Smooth muscle cell (in vitro differentiated cells): ENCODE measurements at regions not wholly inside any gene's neighbourhood (a gene's known extent, or its start where the extent isn't known, plus 50 kb on each side); places are given as distances from the start of the nearest gene placed in this dataset.

Experiments
- DNase-seq: peaks from one replicate; lab custom pipeline; 2025; ENCODE audit not compliant: unreplicated experiment; lab: John Stamatoyannopoulos, UW
- H2AFZ ChIP-seq: fragments of 200-600 bp; sonication (generic); 2 replicates; pipeline ENCODE4 v1.6.0; 2016; ENCODE audit warnings: antibody characterized with exemption, low read depth, mild to moderate bottlenecking
- H3F3A ChIP-seq: fragments of 200-600 bp; sonication (generic); 2 replicates; pipeline ENCODE4 v1.6.0; 2017; ENCODE audit warnings: antibody characterized with exemption, low read depth
- H3K27ac ChIP-seq: fragments of 200-600 bp; sonication (generic); 2 replicates; pipeline ENCODE4 v1.5.1; 2016; ENCODE audit warnings: low read depth, mild to moderate bottlenecking
- H3K27me3 ChIP-seq: fragments of 200-600 bp; sonication (generic); 2 replicates; pipeline ENCODE4 v1.6.1; 2016; ENCODE audit warnings: low read depth, mild to moderate bottlenecking
- H3K36me3 ChIP-seq: fragments of 200-600 bp; sonication (generic); 2 replicates; pipeline ENCODE4 v1.5.1; 2016; ENCODE audit warnings: low read depth
- H3K4me1 ChIP-seq: fragments of 200-600 bp; sonication (generic); 2 replicates; pipeline ENCODE4 v1.5.1; 2016; ENCODE audit warnings: low read depth
- H3K4me2 ChIP-seq: fragments of 200-600 bp; sonication (generic); 2 replicates; pipeline ENCODE4 v1.6.0; 2016; ENCODE audit warnings: mild to moderate bottlenecking
- H3K4me3 ChIP-seq: fragments of 200-600 bp; sonication (generic); 2 replicates; pipeline ENCODE4 v1.5.1; 2016; ENCODE audit warnings: mild to moderate bottlenecking
- H3K79me2 ChIP-seq: fragments of 200-600 bp; sonication (generic); 2 replicates; pipeline ENCODE4 v1.6.0; 2016; ENCODE audit warnings: low read depth, mild to moderate bottlenecking
- H3K9ac ChIP-seq: fragments of 200-600 bp; sonication (generic); 2 replicates; pipeline ENCODE4 v1.6.0; 2016; ENCODE audit warnings: low read depth
- H3K9me3 ChIP-seq: fragments of 200-600 bp; sonication (generic); replicated peaks from 2 replicates; pipeline ENCODE4 v1.5.1; 2016; ENCODE audit warnings: low read depth
- H4K20me1 ChIP-seq: fragments of 200-600 bp; sonication (generic); 2 replicates; pipeline ENCODE4 v1.6.0; 2016; ENCODE audit warnings: low read depth
- WGBS: methylation state at CpG from one replicate; pipeline ENCODE4 v1.1.7; 2016; ENCODE audit warnings: low lambda C conversion rate; 5-methylcytosine and 5-hydroxymethylcytosine counted together
- TF ChIP-seq, protein P1 (sequence below): fragments of 200-600 bp; sonication (generic); IDR thresholded peaks from 2 replicates; pipeline ENCODE4 v1.5.1; 2017; ENCODE audit warnings: borderline replicate concordance, mild to moderate bottlenecking, antibody characterized with exemption; ENCODE audit not compliant: insufficient read depth, poor library complexity, severe bottlenecking

GRCh38 chr10:88080213-88080612 is 216.8 kb downstream of the PTEN start:
- DNase-seq = no peak
- Histone ChIP-seq H3K4me2 (peak overlapping the region; percentile 26), H4K20me1 (no peaks in the 10 kb centered on the region), H3K36me3 (no peaks in the 10 kb centered on the region), H2AFZ (no peak overlapping the region), H3K4me1 (peaks cover 3% of the 10 kb centered on the region), H3K4me3 (no peak overlapping the region), H3K9ac (no peak overlapping the region), H3K9me3 (no peaks in the 10 kb centered on the region), H3F3A (no peaks in the 10 kb centered on the region), H3K27me3 (no peaks in the 10 kb centered on the region), H3K79me2 (no peaks in the 10 kb centered on the region), H3K27ac (no peak overlapping the region)
- 11% methylated on average over 3 of the region's 3 CpGs for WGBS
- TF ChIP-seq, protein P1, sequence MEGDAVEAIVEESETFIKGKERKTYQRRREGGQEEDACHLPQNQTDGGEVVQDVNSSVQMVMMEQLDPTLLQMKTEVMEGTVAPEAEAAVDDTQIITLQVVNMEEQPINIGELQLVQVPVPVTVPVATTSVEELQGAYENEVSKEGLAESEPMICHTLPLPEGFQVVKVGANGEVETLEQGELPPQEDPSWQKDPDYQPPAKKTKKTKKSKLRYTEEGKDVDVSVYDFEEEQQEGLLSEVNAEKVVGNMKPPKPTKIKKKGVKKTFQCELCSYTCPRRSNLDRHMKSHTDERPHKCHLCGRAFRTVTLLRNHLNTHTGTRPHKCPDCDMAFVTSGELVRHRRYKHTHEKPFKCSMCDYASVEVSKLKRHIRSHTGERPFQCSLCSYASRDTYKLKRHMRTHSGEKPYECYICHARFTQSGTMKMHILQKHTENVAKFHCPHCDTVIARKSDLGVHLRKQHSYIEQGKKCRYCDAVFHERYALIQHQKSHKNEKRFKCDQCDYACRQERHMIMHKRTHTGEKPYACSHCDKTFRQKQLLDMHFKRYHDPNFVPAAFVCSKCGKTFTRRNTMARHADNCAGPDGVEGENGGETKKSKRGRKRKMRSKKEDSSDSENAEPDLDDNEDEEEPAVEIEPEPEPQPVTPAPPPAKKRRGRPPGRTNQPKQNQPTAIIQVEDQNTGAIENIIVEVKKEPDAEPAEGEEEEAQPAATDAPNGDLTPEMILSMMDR = no peak

DNA sequence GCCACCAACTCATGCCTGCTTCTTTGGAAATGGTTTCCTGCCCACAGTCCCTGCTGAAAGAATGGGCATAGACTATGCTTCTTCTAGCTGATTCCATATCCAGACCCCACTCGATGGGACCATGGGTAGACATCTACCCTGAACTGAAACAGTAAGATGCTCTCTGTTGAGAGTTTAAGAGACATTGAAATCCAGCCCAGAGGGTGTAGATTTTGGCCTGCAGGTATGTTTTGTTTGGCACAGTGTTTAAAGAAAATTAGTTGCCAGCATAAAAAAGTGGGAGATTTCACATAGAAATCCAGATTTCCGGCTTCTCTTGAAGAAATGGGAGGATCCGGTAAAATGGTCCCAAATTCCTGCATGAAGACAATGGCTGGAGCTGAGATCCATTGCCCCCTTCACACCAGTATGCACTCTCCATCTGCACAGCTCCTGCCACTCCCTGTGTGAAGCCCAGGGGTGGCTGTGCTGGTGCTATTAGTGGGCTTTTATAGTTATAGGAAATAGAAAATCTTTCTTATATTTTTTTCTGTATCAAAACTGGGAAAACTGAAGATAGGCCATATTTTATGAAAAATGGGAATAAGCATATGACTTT is 218.1 kb downstream of the PTEN start:
- no peaks in the 10 kb centered on the region for H3F3A ChIP-seq
- H3K4me1 ChIP-seq = peaks cover 3% of the 10 kb centered on the region
- no peak overlapping the region for H3K9ac ChIP-seq
- no peak overlapping the region for H2AFZ ChIP-seq
- no peaks in the 10 kb centered on the region for H4K20me1 ChIP-seq
- H3K27me3 ChIP-seq = no peaks in the 10 kb centered on the region
- H3K9me3 ChIP-seq = no peaks in the 10 kb centered on the region
- H3K4me2 ChIP-seq = no peak overlapping the region
- TF ChIP-seq, protein P1 = no peak
- no peak overlapping the region for H3K4me3 ChIP-seq
- WGBS = 100% methylated on average over 3 of the region's 3 CpGs
- H3K79me2 ChIP-seq = no peaks in the 10 kb centered on the region
- H3K36me3 ChIP-seq = no peaks in the 10 kb centered on the region
- DNase-seq = no peak
- H3K27ac ChIP-seq = no peak overlapping the region

GRCh38 chr10:88082391-88082790 is 219.0 kb downstream of the PTEN start:
- Histone ChIP-seq H3K9ac (no peak overlapping the region), H3K4me2 (no peak overlapping the region), H3K4me1 (peaks cover 3% of the 10 kb centered on the region), H4K20me1 (no peaks in the 10 kb centered on the region), H3K9me3 (no peaks in the 10 kb centered on the region), H3K27ac (no peak overlapping the region), H3K79me2 (no peaks in the 10 kb centered on the region), H3K36me3 (no peaks in the 10 kb centered on the region), H3F3A (no peaks in the 10 kb centered on the region), H3K4me3 (no peak overlapping the region), H3K27me3 (no peaks in the 10 kb centered on the region), H2AFZ (no peak overlapping the region)
- DNase-seq = no peak
- 94% methylated on average over 3 of the region's 3 CpGs for WGBS
- TF ChIP-seq, protein P1 = no peak
